ENCODE measurements at regions not wholly inside any gene's neighbourhood (a gene's known extent, or its start where the extent isn't known, plus 50 kb on each side); places are given as distances from the start of the nearest gene placed in this dataset.

GRCh38 chr1:214762902-214763301 is 159.9 kb downstream of the CENPF start:
- H3K36me3 ChIP-seq (ENCODE audit: control insufficient read depth in 4 of 4, insufficient read depth in 3 of 4, low read depth in 1 of 4, low read length in 3 of 4): no peaks in the 10 kb centered on the region
- TF ChIP-seq GABPA (IDR thresholded peaks at IDR 0.05 in 1 of 2, conservative IDR thresholded peaks at IDR 0.05 in 1 of 2): no peak
- no peak for TF ChIP-seq JUND (IDR thresholded peaks at IDR 0.05)
- no peak for TF ChIP-seq ZBTB33 (IDR thresholded peaks at IDR 0.05)
- no peak for TF ChIP-seq HNF4A (conservative IDR thresholded peaks at IDR 0.05)
- no peak for TF ChIP-seq NR2F2 (IDR thresholded peaks at IDR 0.05)

GRCh38 chr1:214764502-214764901 is 161.5 kb downstream of the CENPF start:
- Histone ChIP-seq H3K9me3 (ENCODE audit: control insufficient read depth in 4 of 4, low read length in 3 of 4) (peaks cover 0 to 29% (median 8%) of the 10 kb centered on the region in 4 donors), H3K4me1 (ENCODE audit: control insufficient read depth in 4 of 4, insufficient read depth in 4 of 4, low read length in 3 of 4) (no peaks in the 10 kb centered on the region), H3K36me3 (ENCODE audit: control insufficient read depth in 4 of 4, insufficient read depth in 3 of 4, low read depth in 1 of 4, low read length in 3 of 4) (no peaks in the 10 kb centered on the region), H3K4me3 (ENCODE audit: low read depth in 1 of 3, low read length in 3 of 3) (no peak overlapping the region), H3K27me3 (ENCODE audit: control insufficient read depth in 4 of 4, insufficient read depth in 4 of 4, low read length in 3 of 4) (no peaks in the 10 kb centered on the region), H3K27ac (ENCODE audit: low read depth in 1 of 2, low read length in 2 of 2) (no peak overlapping the region), H3K9ac (ENCODE audit: low read depth in 1 of 2, low read length in 2 of 2) (no peak overlapping the region)
- WGBS: 59% methylated on average over 1 of the region's 1 CpG
- no peak for DNase-seq (ENCODE audit: low spot score)
- TF ChIP-seq GABPA (IDR thresholded peaks at IDR 0.05 in 1 of 2, conservative IDR thresholded peaks at IDR 0.05 in 1 of 2) (no peak), TAF1 (conservative IDR thresholded peaks at IDR 0.05) (no peak), HNF4A (conservative IDR thresholded peaks at IDR 0.05) (no peak), ATF3 (IDR thresholded peaks at IDR 0.05) (no peak), NR2F2 (IDR thresholded peaks at IDR 0.05) (no peak), ZBTB33 (IDR thresholded peaks at IDR 0.05) (no peak), EGR1 (IDR thresholded peaks at IDR 0.05; ENCODE audit: low read depth in 2 of 2) (no peak), HNF4G (IDR thresholded peaks at IDR 0.05) (no peak), FOXA2 (IDR thresholded peaks at IDR 0.05) (no peak), SP1 (IDR thresholded peaks at IDR 0.05) (no peak), JUND (IDR thresholded peaks at IDR 0.05) (no peak), YY1 (IDR thresholded peaks at IDR 0.05) (no peak), RXRA (IDR thresholded peaks at IDR 0.05) (no peak), FOXA1 (IDR thresholded peaks at IDR 0.05) (no peak), RAD21 (IDR thresholded peaks at IDR 0.05) (no peak), CTCF (IDR thresholded peaks at IDR 0.05; ENCODE audit: low read depth, low read length, missing input control) (no peak), MAX (IDR thresholded peaks at IDR 0.05) (no peak), REST (IDR thresholded peaks at IDR 0.05) (no peak)

More at GRCh38 chr1:214762902-214763301, 159.9 kb downstream of the CENPF start:
- H3K27ac ChIP-seq (ENCODE audit: low read depth in 1 of 2, low read length in 2 of 2): no peak overlapping the region
- H3K27me3 ChIP-seq (ENCODE audit: control insufficient read depth in 4 of 4, insufficient read depth in 4 of 4, low read length in 3 of 4): no peaks in the 10 kb centered on the region
- no peaks in the 10 kb centered on the region for H3K4me1 ChIP-seq (ENCODE audit: control insufficient read depth in 4 of 4, insufficient read depth in 4 of 4, low read length in 3 of 4)
- H3K9ac ChIP-seq (ENCODE audit: low read depth in 1 of 2, low read length in 2 of 2): no peak overlapping the region
- peaks cover 0 to 29% (median 8%) of the 10 kb centered on the region in 4 donors for H3K9me3 ChIP-seq (ENCODE audit: control insufficient read depth in 4 of 4, low read length in 3 of 4)
- no peak overlapping the region for H3K4me3 ChIP-seq (ENCODE audit: low read depth in 1 of 3, low read length in 3 of 3)
- no peak for DNase-seq (ENCODE audit: low spot score)

Measured in liver (tissue), 8 donors.